GM12873 (cell line): ENCODE measurements at regions not wholly inside any gene's neighbourhood (a gene's known extent, or its start where the extent isn't known, plus 50 kb on each side); places are given as distances from the start of the nearest gene placed in this dataset.

Experiments used
- CTCF ChIP-seq: IDR thresholded peaks from 2 replicates; pipeline ENCODE4 v1.5.1; 2012; ENCODE audit warnings: low read depth, mild to moderate bottlenecking, moderate library complexity, low read length, control low read depth; ENCODE audit not compliant: insufficient read depth; ENCODE audit errors: missing control alignments

GRCh38 chr12:61870658-61871484 is 389.3 kb upstream of the USP15 start:
- TF ChIP-seq CTCF: no peak

- no peak for TF ChIP-seq CTCF
Measured at GRCh38 chr12:61871485-61871810, 388.8 kb upstream of the USP15 start.

- no peak for TF ChIP-seq CTCF
Measured at GRCh38 chr12:61879229-61879628, 381.0 kb upstream of the USP15 start.

GRCh38 chr12:61880186-61880585 is 380.0 kb upstream of the USP15 start:
- no peak for TF ChIP-seq CTCF

GRCh38 chr12:61891632-61892031 is 368.6 kb upstream of the USP15 start:
- no peak for TF ChIP-seq CTCF

- no peak for TF ChIP-seq CTCF
Measured at GRCh38 chr12:61894168-61894567, 366.0 kb upstream of the USP15 start.

GRCh38 chr12:61896436-61896835 is 363.8 kb upstream of the USP15 start:
- no peak for TF ChIP-seq CTCF
